Activated naive CD4-positive, alpha-beta T cell treated with anti-CD3 and anti-CD28 coated beads, Interleukin-2, amount 50 U/mL, for 72 hours (primary cell): ENCODE measurements at regions not wholly inside any gene's neighbourhood (a gene's known extent, or its start where the extent isn't known, plus 50 kb on each side); places are given as distances from the start of the nearest gene placed in this dataset.
"Not testable (repeated sequence)": the region's sequence is repeated elsewhere in the genome, so short reads cannot be mapped to it uniquely, and the experiment has no call there.

Source experiments
- ATAC-seq, 2 donors: fragments of 150-1000 bp; cut with Tn5 transposase; 2 replicates each; pipeline ENCODE4 v1.10.0; 2021; ENCODE audit warnings: mild to moderate bottlenecking in 2 of 2, moderate library complexity in 2 of 2
- DNase-seq, 2 donors: peaks; one replicate each; pipeline ENCODE4 v3.0.0; 2021 to 2022; ENCODE audit warnings: low spot score in 2 of 2
- H3K27ac Mint-ChIP-seq, 2 donors: one replicate each; pipeline ENCODE4 v1.8.0; 2022; ENCODE audit warnings: mild to moderate bottlenecking in 2 of 2, mixed read lengths in 2 of 2
- H3K36me3 Mint-ChIP-seq, 2 donors: one replicate each; pipeline ENCODE4 v1.8.0; 2022; ENCODE audit warnings: mixed read lengths in 2 of 2
- H3K9me3 Mint-ChIP-seq, 2 donors: one replicate each; pipeline ENCODE4 v1.8.0; 2022; ENCODE audit warnings: mixed read lengths in 2 of 2

GRCh38 chr4:73348185-73348584 is 55.9 kb upstream of the ALB start:
- H3K9me3 Mint-ChIP-seq = no peaks in the 10 kb centered on the region
- H3K36me3 Mint-ChIP-seq = no peaks in the 10 kb centered on the region
- no peak overlapping the region for H3K27ac Mint-ChIP-seq
- ATAC-seq (no peak), DNase-seq (no peak)

GRCh38 chr4:73347497-73347896 is 56.6 kb upstream of the ALB start:
- DNase-seq = no peak
- Mint-ChIP-seq H3K27ac (no peak overlapping the region), H3K36me3 (no peaks in the 10 kb centered on the region), H3K9me3 (no peaks in the 10 kb centered on the region)
- ATAC-seq = no peak

GRCh38 chr4:73345399-73345975 is 58.6 kb upstream of the ALB start:
- Mint-ChIP-seq H3K27ac (no peak overlapping the region), H3K9me3 (no peaks in the 10 kb centered on the region), H3K36me3 (no peaks in the 10 kb centered on the region)
- ATAC-seq (no peak), DNase-seq (no peak)

- ATAC-seq (no peak), DNase-seq (no peak)
- no peaks in the 10 kb centered on the region for H3K9me3 Mint-ChIP-seq
- no peak overlapping the region for H3K27ac Mint-ChIP-seq
- no peaks in the 10 kb centered on the region for H3K36me3 Mint-ChIP-seq
Measured at GRCh38 chr4:73344106-73344505, 60.0 kb upstream of the ALB start.

- no peak overlapping the region for H3K27ac Mint-ChIP-seq
- no peak for DNase-seq
- H3K9me3 Mint-ChIP-seq = no peaks in the 10 kb centered on the region
- peaks cover 0 to 1% of the 10 kb centered on the region in 2 donors for H3K36me3 Mint-ChIP-seq
- no peak for ATAC-seq
Measured at GRCh38 chr4:73343432-73343831, 60.7 kb upstream of the ALB start.

GRCh38 chr4:73341454-73341853 is 62.6 kb upstream of the ALB start:
- DNase-seq = peak in 1 of 2 donors; percentile 4
- Mint-ChIP-seq H3K27ac (no peak overlapping the region), H3K9me3 (no peaks in the 10 kb centered on the region), H3K36me3 (peaks cover 0 to 4% of the 10 kb centered on the region in 2 donors)
- ATAC-seq = peak in 1 of 2 donors; percentile 49

GRCh38 chr4:73340917-73341316 is 63.2 kb upstream of the ALB start:
- Mint-ChIP-seq H3K27ac (no peak overlapping the region), H3K9me3 (no peaks in the 10 kb centered on the region), H3K36me3 (peaks cover 0 to 4% of the 10 kb centered on the region in 2 donors)
- DNase-seq = no peak
- no peak for ATAC-seq

- DNase-seq (no peak), ATAC-seq (no peak)
- peaks cover 0 to 4% of the 10 kb centered on the region in 2 donors for H3K36me3 Mint-ChIP-seq
- no peaks in the 10 kb centered on the region for H3K9me3 Mint-ChIP-seq
- no peak overlapping the region for H3K27ac Mint-ChIP-seq
Measured at GRCh38 chr4:73335679-73336078, 68.4 kb upstream of the ALB start.

- H3K27ac Mint-ChIP-seq = not testable (repeated sequence)
- peaks cover 7 to 12% of the 10 kb centered on the region in 2 donors for H3K9me3 Mint-ChIP-seq
Measured at GRCh38 chr4:73332012-73332411, 72.1 kb upstream of the ALB start.

GRCh38 chr4:73329300-73329699 is 70.7 kb upstream of the ANKRD17 start:
- H3K9me3 Mint-ChIP-seq = peaks cover 18 to 26% of the 10 kb centered on the region in 2 donors
- no peak for DNase-seq
- H3K36me3 Mint-ChIP-seq = peaks cover 0 to 15% of the 10 kb centered on the region in 2 donors
- ATAC-seq = no peak
- no peak overlapping the region for H3K27ac Mint-ChIP-seq

More at GRCh38 chr4:73332012-73332411, 72.1 kb upstream of the ALB start:
- not testable (repeated sequence) for ATAC-seq, DNase-seq, H3K36me3 Mint-ChIP-seq

- not testable (repeated sequence) for ATAC-seq, H3K27ac Mint-ChIP-seq, DNase-seq
- peaks cover 0 to 29% of the 10 kb centered on the region in 2 donors for H3K36me3 Mint-ChIP-seq
- H3K9me3 Mint-ChIP-seq = peaks cover 22 to 36% of the 10 kb centered on the region in 2 donors
Measured at GRCh38 chr4:73325776-73326175, 67.2 kb upstream of the ANKRD17 start.

GRCh38 chr4:73317092-73317491 is 58.5 kb upstream of the ANKRD17 start:
- ATAC-seq (no peak), DNase-seq (no peak)
- Mint-ChIP-seq H3K9me3 (peaks cover 12 to 16% of the 10 kb centered on the region in 2 donors), H3K27ac (no peak overlapping the region), H3K36me3 (peaks cover 5 to 25% of the 10 kb centered on the region in 2 donors)

GRCh38 chr4:73315091-73315490 is 56.5 kb upstream of the ANKRD17 start:
- Mint-ChIP-seq H3K36me3 (peaks cover 5 to 14% of the 10 kb centered on the region in 2 donors), H3K27ac (no peak overlapping the region), H3K9me3 (peaks cover 4 to 10% of the 10 kb centered on the region in 2 donors)
- DNase-seq (no peak), ATAC-seq (no peak)

GRCh38 chr4:73312967-73313366 is 54.4 kb upstream of the ANKRD17 start:
- ATAC-seq = no peak
- H3K36me3 Mint-ChIP-seq = no peaks in the 10 kb centered on the region
- no peak overlapping the region for H3K27ac Mint-ChIP-seq
- no peaks in the 10 kb centered on the region for H3K9me3 Mint-ChIP-seq
- DNase-seq = no peak

- ATAC-seq = no peak
- no peaks in the 10 kb centered on the region for H3K36me3 Mint-ChIP-seq
- H3K9me3 Mint-ChIP-seq = no peaks in the 10 kb centered on the region
- no peak for DNase-seq
- H3K27ac Mint-ChIP-seq = no peak overlapping the region
Measured at GRCh38 chr4:73311428-73311827, 52.8 kb upstream of the ANKRD17 start.

GRCh38 chr4:73309211-73309610 is 50.6 kb upstream of the ANKRD17 start:
- no peaks in the 10 kb centered on the region for H3K36me3 Mint-ChIP-seq
- DNase-seq (no peak), ATAC-seq (no peak)
- H3K9me3 Mint-ChIP-seq = no peaks in the 10 kb centered on the region
- no peak overlapping the region for H3K27ac Mint-ChIP-seq
